Tibial nerve (tissue), 3 donors: ENCODE measurements at regions not wholly inside any gene's neighbourhood (a gene's known extent, or its start where the extent isn't known, plus 50 kb on each side); places are given as distances from the start of the nearest gene placed in this dataset.

Source experiments
- POLR2A ChIP-seq, 2 donors: fragments of 450-650 bp; IDR thresholded peaks; one replicate each; pipeline ENCODE4 v1.6.1; 2017; ENCODE audit warnings: antibody characterized with exemption in 2 of 2, mild to moderate bottlenecking in 2 of 2, moderate library complexity in 2 of 2
- TF ChIP-seq, protein P1 (sequence below), 5 experiments: fragments of 200-600 bp in 3 of 5; fragments of 450-650 bp in 2 of 5; sonication (generic) in 3 of 5; IDR thresholded peaks; one replicate each; pipeline ENCODE4 v1.5.1; 2016 to 2019; ENCODE audit warnings: antibody characterized with exemption in 5 of 5, mild to moderate bottlenecking in 3 of 5, moderate library complexity in 2 of 5

DNA sequence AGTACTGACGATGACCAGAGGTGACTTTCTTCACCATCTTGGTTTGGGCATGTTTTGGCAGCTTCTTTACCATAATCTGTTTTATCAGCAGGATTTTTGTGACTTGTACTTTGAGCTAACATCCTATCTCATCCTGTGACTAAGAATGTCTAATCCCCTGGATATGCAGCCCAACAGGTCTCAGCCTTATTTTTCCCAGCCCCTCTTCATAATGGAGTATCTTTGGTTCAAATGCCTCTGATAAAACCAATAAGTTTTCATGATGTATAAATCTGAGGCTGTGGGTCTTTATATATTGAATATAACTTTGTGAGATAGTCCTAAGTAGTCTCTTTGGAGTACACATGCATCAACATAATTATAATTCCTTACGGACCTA, 186.9 kb upstream of the WSB1 start:
- TF ChIP-seq, protein P1, sequence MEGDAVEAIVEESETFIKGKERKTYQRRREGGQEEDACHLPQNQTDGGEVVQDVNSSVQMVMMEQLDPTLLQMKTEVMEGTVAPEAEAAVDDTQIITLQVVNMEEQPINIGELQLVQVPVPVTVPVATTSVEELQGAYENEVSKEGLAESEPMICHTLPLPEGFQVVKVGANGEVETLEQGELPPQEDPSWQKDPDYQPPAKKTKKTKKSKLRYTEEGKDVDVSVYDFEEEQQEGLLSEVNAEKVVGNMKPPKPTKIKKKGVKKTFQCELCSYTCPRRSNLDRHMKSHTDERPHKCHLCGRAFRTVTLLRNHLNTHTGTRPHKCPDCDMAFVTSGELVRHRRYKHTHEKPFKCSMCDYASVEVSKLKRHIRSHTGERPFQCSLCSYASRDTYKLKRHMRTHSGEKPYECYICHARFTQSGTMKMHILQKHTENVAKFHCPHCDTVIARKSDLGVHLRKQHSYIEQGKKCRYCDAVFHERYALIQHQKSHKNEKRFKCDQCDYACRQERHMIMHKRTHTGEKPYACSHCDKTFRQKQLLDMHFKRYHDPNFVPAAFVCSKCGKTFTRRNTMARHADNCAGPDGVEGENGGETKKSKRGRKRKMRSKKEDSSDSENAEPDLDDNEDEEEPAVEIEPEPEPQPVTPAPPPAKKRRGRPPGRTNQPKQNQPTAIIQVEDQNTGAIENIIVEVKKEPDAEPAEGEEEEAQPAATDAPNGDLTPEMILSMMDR (IDR thresholded peaks at IDR 0.05) = no peak
- no peak for TF ChIP-seq POLR2A (IDR thresholded peaks at IDR 0.05)
